AG20443 (cell line): ENCODE measurements at regions not wholly inside any gene's neighbourhood (a gene's known extent, or its start where the extent isn't known, plus 50 kb on each side); places are given as distances from the start of the nearest gene placed in this dataset.
A peak's percentile ranks its signal among the peaks of the same experiment; 100 is the strongest.

Experiments used
- DNase-seq: peaks from one replicate; pipeline ENCODE4 v3.0.0; 2012; ENCODE audit warnings: low spot score, mixed read lengths

DNA sequence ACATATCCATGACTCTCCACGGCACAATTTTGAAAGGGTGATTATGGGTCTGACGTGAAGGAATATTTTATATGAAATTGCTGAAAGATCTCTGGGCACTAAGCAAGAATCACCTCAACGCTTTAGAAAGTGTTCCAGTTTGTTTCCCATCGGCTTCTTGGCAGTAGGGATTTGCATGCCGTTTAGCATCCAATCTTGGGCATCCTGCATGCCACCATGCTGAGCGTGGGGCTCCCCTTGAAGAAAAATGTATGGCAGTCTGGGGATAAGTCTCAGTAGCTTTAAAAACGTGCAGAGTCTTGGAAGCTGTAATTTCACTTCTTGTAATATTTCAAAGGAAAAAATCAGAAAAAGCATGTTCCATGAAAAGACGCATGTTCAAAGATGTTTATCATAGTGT lies 151.7 kb downstream of the DMRT2 start:
- DNase-seq = no peak

GRCh38 chr9:1202512-1203280 lies 152.5 kb downstream of the DMRT2 start:
- no peak for DNase-seq

GRCh38 chr9:1207686-1208085 lies 157.5 kb downstream of the DMRT2 start:
- peak; percentile 68 for DNase-seq

DNA sequence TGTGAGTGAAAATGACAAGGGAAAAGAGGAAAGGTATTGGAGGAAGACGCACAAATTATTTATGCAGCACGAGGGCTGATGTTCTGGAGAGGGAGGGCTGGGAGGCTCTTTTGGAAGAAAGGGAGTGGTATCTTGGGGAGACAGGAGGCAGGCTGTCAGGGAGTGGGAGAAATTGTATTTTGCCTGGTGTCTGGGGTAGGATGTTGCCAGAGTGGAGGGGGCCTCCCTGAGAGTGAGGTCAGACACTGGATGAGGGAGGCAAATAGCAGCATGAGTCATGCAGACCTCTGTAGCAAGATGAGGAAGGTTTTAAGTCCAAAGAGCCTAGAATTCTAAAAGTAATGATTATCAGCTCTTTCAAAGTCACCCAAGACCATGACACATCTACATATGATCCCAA lies 158.0 kb downstream of the DMRT2 start:
- DNase-seq = peak; percentile 74

DNA sequence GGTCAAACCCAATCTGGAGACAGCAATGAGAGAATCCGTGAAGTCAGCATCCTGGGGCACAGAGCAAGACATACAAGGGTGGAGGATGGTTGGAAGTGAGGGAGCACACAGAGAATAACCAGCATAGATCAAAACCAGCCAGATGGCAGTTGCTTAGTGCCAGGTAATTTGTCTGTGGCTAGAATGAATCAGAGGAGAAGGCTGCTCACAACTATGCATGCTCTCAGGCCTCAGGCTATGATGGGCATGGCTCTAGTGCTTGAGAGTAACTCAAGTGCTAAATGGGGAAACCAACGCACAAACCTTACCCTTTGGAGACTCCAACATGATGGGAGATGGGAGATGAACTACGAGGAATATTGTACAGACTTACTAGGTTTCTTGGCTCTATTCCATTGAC lies 160.8 kb downstream of the DMRT2 start:
- DNase-seq = no peak

DNA sequence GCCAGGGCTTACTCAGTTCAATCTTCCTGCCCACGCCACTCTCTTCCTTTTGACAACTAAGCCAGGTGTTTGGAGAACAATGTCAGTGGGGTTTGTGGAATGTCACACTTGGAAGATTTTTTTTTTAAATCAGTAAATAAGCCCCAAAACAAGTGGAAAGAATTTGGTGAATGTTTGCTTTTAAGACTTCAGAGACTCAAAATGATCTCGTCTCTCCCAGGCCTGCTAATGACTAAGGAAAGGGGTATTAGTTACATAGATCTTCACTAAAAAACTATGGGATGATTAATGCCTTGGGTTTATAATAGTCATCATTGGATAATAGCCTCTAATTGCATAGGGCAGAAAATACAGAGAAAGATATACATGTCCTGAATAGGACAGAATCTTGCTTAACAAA lies 166.4 kb downstream of the DMRT2 start:
- DNase-seq = no peak

DNA sequence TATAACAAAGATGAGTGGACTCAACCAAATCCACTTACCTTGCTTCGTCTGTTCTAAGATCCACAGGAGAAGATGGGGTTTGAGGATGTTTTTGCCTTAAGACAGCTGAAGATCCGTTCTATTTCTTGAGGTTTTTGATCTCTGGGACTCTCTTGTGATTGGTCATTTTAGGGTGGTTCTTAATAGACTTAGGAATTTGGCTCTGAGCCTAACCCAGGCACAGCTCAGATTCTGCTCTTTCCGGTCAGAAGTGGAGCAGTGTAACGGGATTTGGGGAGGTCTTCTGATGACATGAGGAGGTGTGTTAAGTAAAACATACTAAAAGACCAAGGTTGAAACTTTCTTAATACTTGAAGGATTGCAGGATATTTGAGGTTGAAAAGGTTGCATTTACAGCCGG lies 166.9 kb downstream of the DMRT2 start:
- no peak for DNase-seq

DNA sequence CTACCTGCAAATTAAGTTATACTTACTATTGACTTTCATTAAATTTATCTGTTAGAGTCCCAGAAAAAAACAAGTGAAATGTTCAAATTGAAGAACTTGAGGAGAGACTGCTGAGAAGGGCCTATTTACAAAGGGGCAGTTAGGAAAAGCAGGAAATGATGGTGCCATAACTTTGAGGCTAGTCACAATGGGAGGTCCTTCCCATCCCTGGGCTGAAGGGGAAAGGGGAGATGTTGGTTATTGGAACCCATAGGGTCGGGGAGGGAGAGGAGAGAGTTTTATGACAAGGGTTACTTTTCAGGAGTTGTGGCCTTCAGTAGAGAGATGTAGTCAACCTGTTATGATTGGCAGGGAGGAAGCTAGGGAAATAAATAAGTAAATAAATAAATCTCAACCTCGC lies 169.1 kb downstream of the DMRT2 start:
- no peak for DNase-seq

DNA sequence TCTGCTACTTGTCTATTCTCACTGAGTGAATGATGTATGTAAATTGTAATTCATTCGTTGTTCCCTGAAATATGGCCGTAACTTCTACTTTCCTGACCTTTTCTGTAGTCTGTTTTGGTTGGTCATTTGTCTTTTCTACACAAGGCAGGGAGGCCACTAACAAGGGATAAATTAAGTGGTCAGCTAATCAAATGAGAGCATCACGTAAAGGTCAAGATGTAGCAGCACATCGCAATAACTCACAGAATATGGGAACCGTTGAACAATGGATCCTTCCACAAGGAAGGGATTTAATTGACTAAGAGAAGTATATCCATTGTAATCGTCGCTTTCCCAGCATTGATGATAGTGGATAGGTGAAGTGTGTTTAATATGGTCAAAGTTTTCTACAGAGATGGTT lies 171.1 kb downstream of the DMRT2 start:
- DNase-seq = no peak

DNA sequence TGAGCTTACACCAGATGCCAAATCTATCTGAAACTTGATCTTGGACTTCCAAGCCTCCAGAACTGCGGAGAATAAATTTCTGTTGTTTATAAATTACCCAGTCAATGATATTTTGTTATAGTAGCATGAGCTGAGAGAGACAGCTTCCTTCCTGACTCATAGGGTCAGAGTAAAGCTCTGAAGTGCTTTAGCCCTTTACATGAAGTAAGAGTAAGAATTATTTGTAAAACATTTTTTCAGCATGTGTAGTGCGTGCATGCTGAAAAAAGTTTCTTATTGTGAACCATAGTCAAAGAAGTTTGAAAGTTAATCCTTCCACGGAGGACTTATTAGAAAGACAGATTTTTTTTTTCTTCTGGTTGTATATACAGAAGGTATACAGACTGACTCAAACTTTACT lies 172.4 kb downstream of the DMRT2 start:
- peak; percentile 33 for DNase-seq

DNA sequence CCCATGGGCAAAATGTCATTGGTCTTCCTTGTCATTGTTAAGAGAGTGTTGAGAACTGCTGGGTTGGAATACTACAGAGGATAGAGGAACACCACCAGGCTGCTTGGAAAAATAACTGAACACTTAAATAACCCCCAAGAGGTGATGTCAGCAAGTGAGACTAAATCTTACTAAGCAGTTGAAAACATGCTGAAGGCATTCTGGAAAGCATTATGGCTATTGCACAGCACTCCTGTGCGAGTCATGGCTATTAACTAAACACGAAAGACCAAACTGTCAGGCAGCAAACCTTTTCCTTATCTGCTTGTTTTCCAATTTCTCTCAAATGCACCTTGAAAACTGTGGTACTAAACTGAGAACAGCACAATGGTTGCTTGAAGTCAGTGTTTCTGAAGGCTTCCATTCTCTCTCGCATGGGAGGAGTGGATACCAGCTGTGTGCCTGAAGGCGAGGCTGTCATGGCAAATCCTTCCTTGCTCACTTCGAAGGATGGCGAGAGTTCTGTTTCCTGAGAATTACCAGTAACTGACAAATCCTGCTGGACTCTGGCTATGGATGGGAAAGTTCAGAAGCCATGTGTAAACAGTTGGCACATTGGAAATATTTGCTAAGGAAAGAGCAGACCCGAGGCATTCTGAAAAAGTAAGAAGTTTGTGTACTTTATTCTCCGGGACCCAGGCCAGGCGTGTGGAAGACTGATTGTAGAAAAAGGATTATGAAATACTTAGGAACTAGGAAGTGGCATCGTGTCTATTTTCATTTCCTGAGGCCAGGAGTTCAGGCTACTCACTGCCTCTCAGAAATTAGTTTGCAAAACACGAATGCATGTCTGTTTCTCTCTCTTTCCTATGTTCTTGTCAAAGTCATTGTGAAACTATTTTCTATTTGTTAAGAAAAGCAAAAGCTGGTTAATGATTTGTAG lies 182.1 kb downstream of the DMRT2 start:
- DNase-seq = peak; percentile 73

GRCh38 chr9:1233568-1233967 lies 183.4 kb downstream of the DMRT2 start:
- DNase-seq = no peak

GRCh38 chr9:1235650-1236049 lies 185.5 kb downstream of the DMRT2 start:
- no peak for DNase-seq

GRCh38 chr9:1236061-1236460 lies 185.9 kb downstream of the DMRT2 start:
- DNase-seq = no peak

- DNase-seq = no peak
Observed at GRCh38 chr9:1238407-1238806, 188.2 kb downstream of the DMRT2 start.

DNA sequence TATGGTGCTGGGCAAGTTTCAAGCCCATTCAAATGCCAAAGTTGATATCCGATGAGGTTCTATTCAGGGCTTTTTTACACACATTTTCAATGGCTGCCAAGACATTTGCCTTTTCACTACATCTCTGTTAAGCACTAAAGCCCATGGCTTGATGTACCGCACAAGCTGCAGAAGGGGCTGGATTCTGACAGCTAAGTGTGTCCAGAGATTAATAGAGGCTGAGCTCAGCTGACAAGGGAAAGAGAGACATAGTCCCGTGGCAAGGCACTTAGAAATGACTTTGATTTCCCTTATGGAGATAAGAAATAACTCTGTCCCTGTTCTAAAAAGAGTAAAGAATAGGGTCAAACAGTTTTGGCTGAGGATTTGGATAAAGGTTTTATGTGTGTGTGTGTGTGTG lies 198.6 kb downstream of the DMRT2 start:
- no peak for DNase-seq

DNA sequence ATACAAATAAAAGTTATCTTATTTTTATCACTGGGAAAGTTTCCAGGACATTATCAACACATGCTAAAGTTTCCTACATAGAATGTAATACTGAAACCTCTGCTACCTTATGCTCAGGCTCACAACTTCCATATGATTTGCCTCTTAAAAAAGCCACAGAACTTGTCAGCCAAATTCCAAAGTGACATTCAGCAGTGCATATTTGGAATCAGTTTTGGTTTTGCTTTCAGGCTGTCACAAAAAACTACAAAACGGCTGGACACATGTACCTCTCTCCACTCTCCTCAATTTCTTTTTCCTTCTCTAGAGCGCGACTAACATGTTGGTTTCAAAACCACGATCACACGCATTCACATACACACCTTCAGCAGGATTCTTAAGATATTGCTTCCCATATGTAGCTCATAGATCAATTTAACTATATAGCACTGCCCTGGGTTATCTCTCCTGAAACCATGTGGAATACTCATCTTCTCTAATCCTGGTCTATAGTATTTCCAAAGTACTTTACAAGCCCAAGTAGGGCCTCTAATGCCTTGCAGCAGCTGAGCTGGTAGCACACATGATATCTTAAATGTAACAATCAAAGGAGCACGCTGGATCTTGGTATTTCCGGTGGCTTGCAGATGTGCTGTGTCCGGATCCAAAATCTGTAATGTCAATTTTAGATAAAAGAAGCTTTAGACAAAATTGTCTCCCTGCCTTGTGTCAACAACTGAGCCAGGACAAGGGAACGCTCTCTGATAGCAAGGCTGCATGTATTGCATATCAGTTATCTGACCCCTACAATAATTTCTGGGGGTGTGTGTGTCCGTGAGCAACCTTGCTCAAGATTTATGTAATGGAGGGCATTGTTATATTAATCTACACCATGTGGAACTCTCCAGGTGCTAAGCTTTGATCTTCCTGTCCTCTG lies 203.2 kb downstream of the DMRT2 start:
- no peak for DNase-seq

GRCh38 chr9:1254071-1254470 lies 203.9 kb downstream of the DMRT2 start:
- DNase-seq = no peak

DNA sequence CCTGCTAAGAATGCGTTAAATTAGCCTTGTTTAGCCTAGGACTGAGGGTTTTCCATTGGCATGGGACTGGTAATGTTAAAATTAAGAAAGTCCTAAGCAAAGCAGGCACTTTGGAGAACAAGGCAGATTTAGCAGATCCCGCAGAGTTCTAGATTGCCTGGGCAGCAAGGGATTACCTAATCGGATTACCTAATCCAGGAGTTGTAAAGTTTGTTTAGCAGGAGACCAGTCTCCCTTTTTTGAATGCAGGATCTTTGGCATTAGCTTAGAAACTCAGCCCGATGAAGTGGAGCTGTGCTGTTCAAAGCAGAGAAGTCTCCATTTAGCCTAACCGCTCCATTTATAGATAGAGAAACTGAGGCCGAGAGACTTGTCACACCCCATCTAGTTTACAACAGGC lies 206.0 kb downstream of the DMRT2 start:
- DNase-seq = no peak

GRCh38 chr9:1261266-1261665 lies 211.1 kb downstream of the DMRT2 start:
- no peak for DNase-seq

DNA sequence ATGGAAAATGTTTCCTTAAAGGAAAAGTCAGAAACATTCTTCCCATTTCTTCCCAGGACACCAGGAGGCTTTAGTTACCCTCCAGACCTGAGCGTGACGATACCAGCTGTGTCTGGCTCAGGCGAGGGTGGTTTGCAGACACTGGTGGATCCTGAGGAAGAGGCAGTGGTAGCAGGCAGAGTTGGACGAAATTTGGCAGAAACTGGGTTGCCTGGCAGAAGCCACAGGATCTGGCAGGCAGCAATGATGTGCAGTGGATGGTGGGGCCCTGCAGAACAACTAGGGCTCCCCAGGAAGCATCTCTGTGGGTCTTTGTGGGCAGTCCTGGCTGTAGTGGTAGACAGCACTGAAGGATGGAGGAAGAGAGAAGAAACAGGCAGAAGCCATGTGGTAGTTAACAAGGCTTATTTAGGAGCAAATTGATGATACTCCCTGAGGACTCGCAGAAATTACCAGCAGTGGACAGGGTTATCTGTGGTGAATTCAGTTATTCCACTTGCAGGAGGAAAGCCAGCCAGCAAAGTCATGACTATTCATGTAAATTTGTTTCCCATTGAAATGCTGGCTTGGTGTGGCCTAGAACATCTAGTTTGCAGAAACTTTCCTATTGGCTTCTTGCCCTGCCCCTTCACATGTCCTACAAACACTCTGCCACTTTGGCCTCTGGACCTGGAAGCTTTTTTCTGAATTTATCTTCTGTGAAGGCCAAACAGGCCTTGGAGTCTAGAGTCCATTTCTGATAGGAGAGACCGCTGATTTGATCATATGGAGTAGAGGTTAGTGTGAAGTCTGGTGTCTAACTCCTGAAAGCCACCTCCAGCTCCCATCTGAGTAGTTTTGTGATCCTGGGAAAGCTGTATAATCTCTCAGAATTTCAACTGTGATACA lies 212.0 kb downstream of the DMRT2 start:
- DNase-seq = no peak
